IMR-90 (cell line): ENCODE measurements at regions not wholly inside any gene's neighbourhood (a gene's known extent, or its start where the extent isn't known, plus 50 kb on each side); places are given as distances from the start of the nearest gene placed in this dataset.

Source experiments
- ATAC-seq: fragments of 200-7000 bp; cut with Tn5 transposase; 2 replicates; pipeline ENCODE4 v1.9.1; 2020; ENCODE audit warnings: low read depth, mild to moderate bottlenecking, moderate library complexity
- BruUV-seq: library from RNA; stranded (reverse); fragments of 400-500 nt; replicated peaks from 2 replicates; lab custom pipeline; 2021; lab: Mats Ljungman, UMichigan
- CTCF ChIA-PET: fragments of 300-600 bp; formaldehyde crosslinking; extraction: SDS; loops from one replicate; lab custom pipeline; 2021; ENCODE audit warnings: antibody characterized with exemption; lab: Yijun Ruan, JAX
- POLR2A ChIA-PET: fragments of 300-600 bp; sonication (Branson Sonifier 250); formaldehyde crosslinking; loops from one replicate; lab custom pipeline; 2022; ENCODE audit warnings: antibody characterized with exemption; ENCODE audit not compliant: unreplicated experiment; lab: Charles Lee
- DNase-seq: peaks from one replicate; pipeline ENCODE4 v3.0.0; 2013
- H2AFZ ChIP-seq: replicated peaks from 2 replicates; pipeline ENCODE3; 2013; ENCODE audit warnings: low read length, mild to moderate bottlenecking; ENCODE audit not compliant: poor library complexity
- H2AK5ac ChIP-seq: 2 replicates; pipeline ENCODE4 v1.6.1; 2013; ENCODE audit warnings: low read depth, low read length, inconsistent platforms
- H2AK9ac ChIP-seq: replicated peaks from 2 replicates; pipeline ENCODE3; 2013; ENCODE audit warnings: mild to moderate bottlenecking, low read depth, low read length, moderate library complexity; ENCODE audit not compliant: poor library complexity
- H2BK120ac ChIP-seq: 2 replicates; pipeline ENCODE4 v1.6.1; 2013; ENCODE audit warnings: low read depth, low read length, inconsistent platforms
- H2BK15ac ChIP-seq: 3 replicates; pipeline ENCODE4 v1.6.1; 2013; ENCODE audit warnings: low read depth, low read length, inconsistent platforms
- H2BK20ac ChIP-seq: 2 replicates; pipeline ENCODE4 v1.6.1; 2013; ENCODE audit warnings: low read depth, mild to moderate bottlenecking, inconsistent platforms, low read length, moderate library complexity
- H2BK5ac ChIP-seq: 2 replicates; pipeline ENCODE4 v1.6.1; 2013; ENCODE audit warnings: mild to moderate bottlenecking, low read depth, low read length, inconsistent platforms; ENCODE audit not compliant: poor library complexity, severe bottlenecking
- H3K14ac ChIP-seq: replicated peaks from 2 replicates; pipeline ENCODE4 v1.6.1; 2013; ENCODE audit warnings: low read depth, low read length, inconsistent platforms
- H3K18ac ChIP-seq: 2 replicates; pipeline ENCODE4 v1.6.1; 2013; ENCODE audit warnings: low read depth, low read length, control low read depth
- H3K23ac ChIP-seq: 2 replicates; pipeline ENCODE4 v1.6.1; 2013; ENCODE audit warnings: low read depth, low read length, inconsistent platforms
- H3K27ac ChIP-seq: 2 replicates; pipeline ENCODE4 v1.5.1; 2013; ENCODE audit warnings: mild to moderate bottlenecking, control low read depth, low read length; ENCODE audit not compliant: insufficient read depth
- H3K27me3 ChIP-seq: 2 replicates; pipeline ENCODE4 v1.6.1; 2013; ENCODE audit warnings: low read length; ENCODE audit not compliant: control insufficient read depth, insufficient read depth
- H3K36me3 ChIP-seq: 2 replicates; pipeline ENCODE4 v1.6.1; 2013; ENCODE audit warnings: low read length, mixed read lengths; ENCODE audit not compliant: control insufficient read depth, insufficient read depth
- H3K4ac ChIP-seq: 2 replicates; pipeline ENCODE4 v1.6.1; 2013; ENCODE audit warnings: low read depth, low read length, inconsistent platforms
- H3K4me1 ChIP-seq: 2 replicates; pipeline ENCODE4 v1.6.1; 2013; ENCODE audit warnings: low read length, mixed read lengths; ENCODE audit not compliant: control insufficient read depth, insufficient read depth
- H3K4me2 ChIP-seq: 2 replicates; pipeline ENCODE4 v1.6.1; 2013; ENCODE audit warnings: low read depth, mild to moderate bottlenecking, control low read depth, low read length, moderate library complexity
- H3K4me3 ChIP-seq: 2 replicates; pipeline ENCODE4 v1.5.1; 2013; ENCODE audit warnings: low read depth, mild to moderate bottlenecking, control low read depth, low read length, moderate library complexity; ENCODE audit not compliant: insufficient read depth
- H3K56ac ChIP-seq: 2 replicates; pipeline ENCODE4 v1.6.1; 2013; ENCODE audit warnings: low read length, inconsistent platforms; ENCODE audit not compliant: insufficient read depth; ENCODE audit errors: extremely low read depth
- H3K79me1 ChIP-seq, 2 experiments: 2 replicates each; pipeline ENCODE4 v1.6.1; 2013; ENCODE audit warnings: low read length in 2 of 2, inconsistent platforms in 1 of 2, low read depth in 1 of 2
- H3K9ac ChIP-seq: 2 replicates; pipeline ENCODE4 v1.6.1; 2013; ENCODE audit warnings: low read depth, low read length, control low read depth
- H3K9me1 ChIP-seq: 2 replicates; pipeline ENCODE4 v1.6.1; 2013; ENCODE audit warnings: low read length, inconsistent platforms; ENCODE audit not compliant: insufficient read depth
- H3K9me3 ChIP-seq: 2 replicates; pipeline ENCODE4 v1.6.1; 2013; ENCODE audit warnings: low read length; ENCODE audit not compliant: control insufficient read depth, insufficient read depth
- H4K20me1 ChIP-seq: 2 replicates; pipeline ENCODE4 v1.6.1; 2013; ENCODE audit warnings: low read length, inconsistent platforms; ENCODE audit not compliant: insufficient read depth
- H4K5ac ChIP-seq: 2 replicates; pipeline ENCODE4 v1.6.1; 2013; ENCODE audit warnings: mild to moderate bottlenecking, low read depth, low read length, control low read depth
- H4K8ac ChIP-seq, 2 experiments: 2 replicates each; pipeline ENCODE4 v1.6.1; 2013; ENCODE audit warnings: low read depth in 2 of 2, low read length in 2 of 2, control low read depth in 1 of 2, inconsistent platforms in 1 of 2
- H4K91ac ChIP-seq: 2 replicates; pipeline ENCODE4 v1.6.1; 2013; ENCODE audit warnings: low read depth, low read length, inconsistent platforms; ENCODE audit not compliant: insufficient read depth
- BHLHE40 ChIP-seq: fragments of 150-350 bp; IDR thresholded peaks from 2 replicates; pipeline ENCODE4 v1.6.1; 2016; ENCODE audit warnings: mild to moderate bottlenecking, low read depth, low read length
- CEBPB ChIP-seq: IDR thresholded peaks from 2 replicates; pipeline ENCODE4 v1.6.1; 2012; ENCODE audit warnings: low read depth, low read length, improper control_type of control experiment
- CHD1 ChIP-seq: IDR thresholded peaks from 2 replicates; pipeline ENCODE4 v1.6.1; 2012; ENCODE audit warnings: low read depth, low read length, improper control_type of control experiment
- FOS ChIP-seq: fragments of 150-350 bp; IDR thresholded peaks from 2 replicates; pipeline ENCODE4 v1.6.1; 2016; ENCODE audit warnings: low read depth, low read length
- MAFK ChIP-seq: IDR thresholded peaks from 2 replicates; pipeline ENCODE4 v1.6.1; 2012; ENCODE audit warnings: low read depth, low read length, improper control_type of control experiment
- MAZ ChIP-seq: IDR thresholded peaks from 2 replicates; pipeline ENCODE4 v1.6.1; 2012; ENCODE audit warnings: low read depth, mild to moderate bottlenecking, low read length, improper control_type of control experiment, moderate library complexity, borderline replicate concordance
- MXI1 ChIP-seq: IDR thresholded peaks from 2 replicates; pipeline ENCODE4 v1.6.1; 2012; ENCODE audit warnings: low read depth, mild to moderate bottlenecking, low read length, moderate library complexity, borderline replicate concordance
- NFE2L2 ChIP-seq: fragments of 150-350 bp; IDR thresholded peaks from 2 replicates; pipeline ENCODE4 v1.6.1; 2016; ENCODE audit warnings: low read depth, mild to moderate bottlenecking, low read length
- POLR2A ChIP-seq: IDR thresholded peaks from 2 replicates; pipeline ENCODE4 v1.6.1; 2012; ENCODE audit warnings: mild to moderate bottlenecking, low read depth, low read length
- RAD21 ChIP-seq: IDR thresholded peaks from 2 replicates; pipeline ENCODE4 v1.6.1; 2012; ENCODE audit warnings: low read length, improper control_type of control experiment
- RCOR1 ChIP-seq: IDR thresholded peaks from 2 replicates; pipeline ENCODE4 v1.6.1; 2012; ENCODE audit warnings: mild to moderate bottlenecking, low read length, improper control_type of control experiment; ENCODE audit not compliant: insufficient replicate concordance
- RFX5 ChIP-seq: IDR thresholded peaks from 2 replicates; pipeline ENCODE4 v1.8.0; 2012; ENCODE audit warnings: low read depth, mild to moderate bottlenecking, low read length, moderate library complexity
- SMC3 ChIP-seq: fragments of 150-350 bp; IDR thresholded peaks from 2 replicates; pipeline ENCODE4 v1.6.1; 2016; ENCODE audit warnings: low read depth, mild to moderate bottlenecking, antibody characterized with exemption, low read length, moderate library complexity
- WGBS, 2 experiments: methylation state at CpG; one replicate each; pipeline versions ENCODE4 v1.1.5 to v1.1.7; 2013; ENCODE audit warnings: missing lambda C conversion rate in 2 of 2; ENCODE audit not compliant: insufficient read length in 1 of 2; ENCODE audit errors: extremely low coverage in 2 of 2; 5-methylcytosine and 5-hydroxymethylcytosine counted together
- dilution Hi-C: fragments of 300-500 bp; cut with HindIII; formaldehyde crosslinking; loops from one replicate; pipeline ENCODE4 v1.14.3; 2018; ENCODE audit warnings: low sequenced_read_pairs; ENCODE audit not compliant: unreplicated experiment
- in situ Hi-C: fragments of 300-500 bp; cut with MboI; formaldehyde crosslinking; loops from 3 replicates; pipeline ENCODE4 v1.14.3; 2019; ENCODE audit warnings: low sequenced_read_pairs, inconsistent platforms, mixed read lengths
- intact Hi-C: fragments of 100-400 bp; cut with micrococcal nuclease; formaldehyde crosslinking; loops from 2 replicates; pipeline ENCODE4 v1.10.0; 2022
- TF ChIP-seq, protein P1 (sequence below): conservative IDR thresholded peaks from 2 replicates; pipeline ENCODE4 v1.5.1; 2012; ENCODE audit warnings: mild to moderate bottlenecking, low read depth, low read length, improper control_type of control experiment
- TF ChIP-seq, protein P2 (sequence below): fragments of 150-350 bp; IDR thresholded peaks from 2 replicates; pipeline ENCODE4 v1.6.1; 2016; ENCODE audit warnings: low read depth, mild to moderate bottlenecking, low read length, moderate library complexity, borderline replicate concordance
- TF ChIP-seq, protein P3 (sequence below): fragments of 150-350 bp; IDR thresholded peaks from 2 replicates; pipeline ENCODE4 v1.6.1; 2017; ENCODE audit warnings: mild to moderate bottlenecking, antibody characterized with exemption, low read length, low read depth

DNA sequence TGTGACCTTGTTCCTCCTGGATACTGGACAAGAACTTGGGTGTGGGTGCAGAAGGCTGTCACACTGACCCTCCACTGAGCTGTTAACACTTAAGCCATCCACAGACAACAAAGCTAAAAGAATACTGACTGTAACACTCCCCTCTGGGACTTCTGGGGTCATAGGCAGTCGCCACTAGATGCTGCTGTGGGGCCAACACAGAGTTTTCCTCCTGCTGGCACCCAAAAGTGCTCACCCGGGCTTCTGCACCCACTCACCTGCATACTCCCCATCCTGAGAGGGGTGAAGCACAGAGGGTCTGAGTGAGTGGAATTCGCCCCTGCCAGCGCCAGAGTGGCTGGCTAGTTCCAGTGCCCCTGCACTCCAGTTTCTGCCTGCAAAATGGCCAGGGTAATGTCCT is 422.4 kb upstream of the LMO3 start:
- Histone ChIP-seq H4K20me1 (no peaks in the 10 kb centered on the region), H2BK5ac (no peak overlapping the region), H3K9ac (no peak overlapping the region), H2BK120ac (no peak overlapping the region), H2BK15ac (no peak overlapping the region), H3K14ac (no peak overlapping the region), H2AFZ (no peak overlapping the region), H3K4me1 (no peaks in the 10 kb centered on the region), H3K9me3 (peaks cover 7% of the 10 kb centered on the region), H2BK20ac (no peak overlapping the region), H3K18ac (no peak overlapping the region), H3K27me3 (no peaks in the 10 kb centered on the region), H3K36me3 (no peaks in the 10 kb centered on the region), H3K23ac (no peak overlapping the region), H3K4me2 (no peak overlapping the region), H3K56ac (no peak overlapping the region), H3K4me3 (no peak overlapping the region), H3K27ac (no peak overlapping the region), H2AK5ac (no peak overlapping the region), H3K79me1 (no peaks in the 10 kb centered on the region), H3K9me1 (no peaks in the 10 kb centered on the region), H3K4ac (no peak overlapping the region), H4K91ac (no peak overlapping the region), H4K5ac (no peak overlapping the region), H2AK9ac (no peak overlapping the region), H4K8ac (no peak overlapping the region)
- TF ChIP-seq MAZ = no peak
- TF ChIP-seq SMC3 = no peak
- no peak for TF ChIP-seq RCOR1
- TF ChIP-seq RAD21 = no peak
- TF ChIP-seq CHD1 = no peak
- no peak for TF ChIP-seq FOS
- TF ChIP-seq CEBPB = no peak
- TF ChIP-seq MAFK = no peak
- no peak for TF ChIP-seq BHLHE40
- TF ChIP-seq, protein P1, sequence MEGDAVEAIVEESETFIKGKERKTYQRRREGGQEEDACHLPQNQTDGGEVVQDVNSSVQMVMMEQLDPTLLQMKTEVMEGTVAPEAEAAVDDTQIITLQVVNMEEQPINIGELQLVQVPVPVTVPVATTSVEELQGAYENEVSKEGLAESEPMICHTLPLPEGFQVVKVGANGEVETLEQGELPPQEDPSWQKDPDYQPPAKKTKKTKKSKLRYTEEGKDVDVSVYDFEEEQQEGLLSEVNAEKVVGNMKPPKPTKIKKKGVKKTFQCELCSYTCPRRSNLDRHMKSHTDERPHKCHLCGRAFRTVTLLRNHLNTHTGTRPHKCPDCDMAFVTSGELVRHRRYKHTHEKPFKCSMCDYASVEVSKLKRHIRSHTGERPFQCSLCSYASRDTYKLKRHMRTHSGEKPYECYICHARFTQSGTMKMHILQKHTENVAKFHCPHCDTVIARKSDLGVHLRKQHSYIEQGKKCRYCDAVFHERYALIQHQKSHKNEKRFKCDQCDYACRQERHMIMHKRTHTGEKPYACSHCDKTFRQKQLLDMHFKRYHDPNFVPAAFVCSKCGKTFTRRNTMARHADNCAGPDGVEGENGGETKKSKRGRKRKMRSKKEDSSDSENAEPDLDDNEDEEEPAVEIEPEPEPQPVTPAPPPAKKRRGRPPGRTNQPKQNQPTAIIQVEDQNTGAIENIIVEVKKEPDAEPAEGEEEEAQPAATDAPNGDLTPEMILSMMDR = no peak
- TF ChIP-seq MXI1 = no peak
- no peak for TF ChIP-seq NFE2L2
- TF ChIP-seq, protein P2, sequence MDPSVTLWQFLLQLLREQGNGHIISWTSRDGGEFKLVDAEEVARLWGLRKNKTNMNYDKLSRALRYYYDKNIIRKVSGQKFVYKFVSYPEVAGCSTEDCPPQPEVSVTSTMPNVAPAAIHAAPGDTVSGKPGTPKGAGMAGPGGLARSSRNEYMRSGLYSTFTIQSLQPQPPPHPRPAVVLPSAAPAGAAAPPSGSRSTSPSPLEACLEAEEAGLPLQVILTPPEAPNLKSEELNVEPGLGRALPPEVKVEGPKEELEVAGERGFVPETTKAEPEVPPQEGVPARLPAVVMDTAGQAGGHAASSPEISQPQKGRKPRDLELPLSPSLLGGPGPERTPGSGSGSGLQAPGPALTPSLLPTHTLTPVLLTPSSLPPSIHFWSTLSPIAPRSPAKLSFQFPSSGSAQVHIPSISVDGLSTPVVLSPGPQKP = no peak
- TF ChIP-seq, protein P3, sequence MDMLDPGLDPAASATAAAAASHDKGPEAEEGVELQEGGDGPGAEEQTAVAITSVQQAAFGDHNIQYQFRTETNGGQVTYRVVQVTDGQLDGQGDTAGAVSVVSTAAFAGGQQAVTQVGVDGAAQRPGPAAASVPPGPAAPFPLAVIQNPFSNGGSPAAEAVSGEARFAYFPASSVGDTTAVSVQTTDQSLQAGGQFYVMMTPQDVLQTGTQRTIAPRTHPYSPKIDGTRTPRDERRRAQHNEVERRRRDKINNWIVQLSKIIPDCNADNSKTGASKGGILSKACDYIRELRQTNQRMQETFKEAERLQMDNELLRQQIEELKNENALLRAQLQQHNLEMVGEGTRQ = no peak
- TF ChIP-seq POLR2A = no peak
- no peak for TF ChIP-seq RFX5
- intact Hi-C loops (no loop called here), in situ Hi-C loops (no loop called here), dilution Hi-C loops (no loop called here)
- CTCF ChIA-PET = no interaction called here
- BruUV-seq = no TSS peak
- DNase-seq (no peak), ATAC-seq (no peak)
- no CpG with 5 or more reads among the region's 4 CpGs for WGBS, 2 experiments
- POLR2A ChIA-PET = no interaction called here
